Calu3 (cell line): ENCODE measurements at regions not wholly inside any gene's neighbourhood (a gene's known extent, or its start where the extent isn't known, plus 50 kb on each side); places are given as distances from the start of the nearest gene placed in this dataset.

Source experiments
- BruUV-seq: library from RNA; stranded (reverse); fragments of 400-500 nt; replicated peaks from 2 replicates; lab custom pipeline; 2021; lab: Mats Ljungman, UMichigan
- CTCF ChIA-PET: fragments of 300-600 bp; sonication (Branson Sonifier 250); formaldehyde crosslinking; loops from one replicate; lab custom pipeline; 2022; ENCODE audit warnings: antibody characterized with exemption; lab: Charles Lee
- DNase-seq: peaks from one replicate; pipeline ENCODE4 v3.0.0; 2022
- H3K27ac Mint-ChIP-seq: one replicate; pipeline ENCODE4 v1.8.0; 2022; ENCODE audit warnings: mixed read lengths; ENCODE audit not compliant: unreplicated experiment
- H3K27me3 Mint-ChIP-seq: one replicate; pipeline ENCODE4 v1.8.0; 2022; ENCODE audit warnings: mixed read lengths; ENCODE audit not compliant: unreplicated experiment
- H3K36me3 Mint-ChIP-seq: one replicate; pipeline ENCODE4 v1.8.0; 2022; ENCODE audit warnings: mild to moderate bottlenecking, moderate library complexity, mixed read lengths; ENCODE audit not compliant: insufficient read depth, unreplicated experiment
- H3K4me1 Mint-ChIP-seq: one replicate; pipeline ENCODE4 v1.8.0; 2022; ENCODE audit warnings: mild to moderate bottlenecking, low read depth, mixed read lengths; ENCODE audit not compliant: unreplicated experiment
- H3K4me3 Mint-ChIP-seq: one replicate; pipeline ENCODE4 v1.8.0; 2022; ENCODE audit warnings: mild to moderate bottlenecking, low read depth, moderate library complexity, mixed read lengths; ENCODE audit not compliant: unreplicated experiment
- H3K9me3 Mint-ChIP-seq: one replicate; pipeline ENCODE4 v1.8.0; 2022; ENCODE audit warnings: low read depth, mixed read lengths; ENCODE audit not compliant: unreplicated experiment
- CTCF ChIP-seq: fragments of 200-600 bp; IDR thresholded peaks from one replicate; pipeline ENCODE4 v1.8.0; 2022; ENCODE audit warnings: antibody characterized with exemption; ENCODE audit not compliant: unreplicated experiment
- intact Hi-C: fragments of 100-400 bp; cut with micrococcal nuclease; formaldehyde crosslinking; loops from one replicate; pipeline ENCODE4 v1.10.0; 2022; ENCODE audit not compliant: unreplicated experiment

- DNase-seq: no peak
- Mint-ChIP-seq H3K27ac (no peak overlapping the region), H3K27me3 (peaks cover 10% of the 10 kb centered on the region), H3K4me1 (no peaks in the 10 kb centered on the region), H3K4me3 (no peak overlapping the region), H3K36me3 (no peaks in the 10 kb centered on the region), H3K9me3 (no peaks in the 10 kb centered on the region)
- intact Hi-C loops: no loop called here
- CTCF ChIA-PET: no interaction called here
- no TSS peak for BruUV-seq
- no peak for TF ChIP-seq CTCF
These were observed 105.5 kb upstream of the CPLX2 start for GRCh38 chr5:175765858-175766257.

GRCh38 chr5:175766963-175767362 lies 104.4 kb upstream of the CPLX2 start:
- DNase-seq: no peak
- H3K4me3 Mint-ChIP-seq: no peak overlapping the region
- TF ChIP-seq CTCF: no peak
- no TSS peak for BruUV-seq
- no peaks in the 10 kb centered on the region for H3K4me1 Mint-ChIP-seq
- H3K36me3 Mint-ChIP-seq: no peaks in the 10 kb centered on the region
- CTCF ChIA-PET: no interaction called here
- H3K9me3 Mint-ChIP-seq: no peaks in the 10 kb centered on the region
- H3K27ac Mint-ChIP-seq: no peak overlapping the region
- H3K27me3 Mint-ChIP-seq: peaks cover 19% of the 10 kb centered on the region
- intact Hi-C loops: no loop called here

- Mint-ChIP-seq H3K36me3 (no peaks in the 10 kb centered on the region), H3K9me3 (no peaks in the 10 kb centered on the region), H3K4me3 (no peak overlapping the region), H3K27ac (no peak overlapping the region), H3K4me1 (no peaks in the 10 kb centered on the region), H3K27me3 (peaks cover 50% of the 10 kb centered on the region)
- intact Hi-C loops: no loop called here
- CTCF ChIA-PET: no interaction called here
- no TSS peak for BruUV-seq
- no peak for TF ChIP-seq CTCF
- DNase-seq: no peak
These were observed 98.4 kb upstream of the CPLX2 start for GRCh38 chr5:175772747-175773533.

- DNase-seq: no peak
- no peak for TF ChIP-seq CTCF
- Mint-ChIP-seq H3K9me3 (no peaks in the 10 kb centered on the region), H3K27ac (no peak overlapping the region), H3K4me3 (no peak overlapping the region), H3K4me1 (no peaks in the 10 kb centered on the region), H3K36me3 (no peaks in the 10 kb centered on the region), H3K27me3 (peaks cover 53% of the 10 kb centered on the region)
- intact Hi-C loops: no loop called here
- CTCF ChIA-PET: no interaction called here
- no TSS peak for BruUV-seq
These were observed 97.8 kb upstream of the CPLX2 start for GRCh38 chr5:175773534-175774070.
